Hindlimb muscle (tissue), 1 donor: ENCODE measurements at regions not wholly inside any gene's neighbourhood (a gene's known extent, or its start where the extent isn't known, plus 50 kb on each side); places are given as distances from the start of the nearest gene placed in this dataset.
A peak's percentile ranks its signal among the peaks of the same experiment; 100 is the strongest.
"Not testable (repeated sequence)": the region's sequence is repeated elsewhere in the genome, so short reads cannot be mapped to it uniquely, and the experiment has no call there.

Source experiments
- DNase-seq: peaks from one replicate; pipeline ENCODE4 v3.0.0-alpha.2; 2013

GRCh38 chr14:28141662-28142061 lies 624.9 kb upstream of the FOXG1 start:
- DNase-seq = no peak

DNA sequence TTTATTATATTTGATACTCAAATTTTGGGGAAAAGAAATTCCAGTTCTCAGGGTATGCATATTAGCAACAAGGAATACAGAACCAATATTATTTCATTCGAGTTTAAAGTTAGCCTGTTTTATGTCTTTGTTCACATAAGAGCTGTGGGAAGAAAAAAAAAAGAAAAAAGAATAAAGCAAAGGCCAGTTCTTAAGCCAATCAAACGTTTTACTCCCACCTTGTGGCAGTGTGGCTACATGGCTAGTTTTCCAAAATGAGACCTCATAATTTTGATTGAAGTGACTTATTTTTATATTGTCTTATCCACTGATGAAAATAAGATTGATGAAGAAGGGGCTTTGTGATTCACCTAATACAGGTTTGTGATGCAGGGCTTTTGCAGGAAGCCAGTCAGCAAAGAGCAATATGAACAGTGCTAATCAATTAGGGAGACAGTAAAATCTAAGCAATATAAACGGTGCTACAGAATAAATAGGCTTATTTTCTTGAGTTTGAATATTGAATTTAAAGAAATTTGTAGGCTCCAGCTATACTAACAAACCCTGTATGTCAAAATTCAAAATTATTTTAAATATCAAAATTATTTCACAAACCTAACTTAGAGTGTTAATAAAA lies 624.1 kb upstream of the FOXG1 start:
- DNase-seq = peak; percentile 16

DNA sequence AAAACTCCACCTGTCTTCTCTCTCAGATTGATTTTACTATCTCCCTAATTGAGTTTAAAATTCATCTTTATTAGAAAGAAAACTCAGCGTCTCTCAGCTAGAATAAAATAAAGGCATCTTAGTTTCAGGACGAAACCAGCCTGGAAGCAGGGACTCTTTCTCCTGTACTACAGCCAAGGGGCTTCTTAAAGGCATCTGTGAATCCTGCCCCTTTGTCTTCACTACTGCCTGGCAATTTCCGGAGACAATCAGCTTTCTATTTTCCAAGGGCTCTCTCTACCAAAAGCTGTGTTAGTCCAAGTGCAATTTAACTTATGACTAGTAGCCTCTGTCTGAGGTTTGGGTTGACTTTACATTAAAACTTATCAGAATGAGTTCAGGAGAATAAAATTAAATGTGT lies 623.3 kb upstream of the FOXG1 start:
- no peak for DNase-seq

GRCh38 chr14:28151926-28152325 lies 614.7 kb upstream of the FOXG1 start:
- no peak for DNase-seq

DNA sequence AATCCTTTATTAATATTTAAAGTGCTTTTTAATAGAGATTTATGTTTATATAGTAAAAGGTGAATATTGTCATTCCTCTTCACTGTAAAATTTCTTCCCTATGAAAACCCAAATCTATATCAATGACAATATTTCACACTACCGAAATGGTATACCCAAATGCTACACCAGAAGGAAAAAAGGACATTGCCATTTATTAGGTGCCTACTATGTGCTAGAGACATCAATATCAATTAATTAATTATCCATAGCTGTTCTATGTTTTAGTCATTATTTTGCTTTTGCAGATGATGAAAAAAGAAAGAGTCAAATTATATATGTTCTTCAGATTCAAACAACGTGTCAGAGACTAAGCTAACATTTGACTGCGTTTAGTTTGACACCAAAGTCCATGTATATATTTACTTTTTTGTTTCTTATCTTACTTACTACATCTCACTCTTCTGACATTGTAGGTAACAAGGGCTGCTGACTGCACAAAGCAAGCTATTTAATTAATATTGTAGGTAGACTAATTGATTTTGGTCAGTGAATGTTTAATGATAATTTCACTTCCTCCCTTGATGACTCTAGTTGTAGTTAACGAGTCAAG lies 614.0 kb upstream of the FOXG1 start:
- no peak for DNase-seq

DNA sequence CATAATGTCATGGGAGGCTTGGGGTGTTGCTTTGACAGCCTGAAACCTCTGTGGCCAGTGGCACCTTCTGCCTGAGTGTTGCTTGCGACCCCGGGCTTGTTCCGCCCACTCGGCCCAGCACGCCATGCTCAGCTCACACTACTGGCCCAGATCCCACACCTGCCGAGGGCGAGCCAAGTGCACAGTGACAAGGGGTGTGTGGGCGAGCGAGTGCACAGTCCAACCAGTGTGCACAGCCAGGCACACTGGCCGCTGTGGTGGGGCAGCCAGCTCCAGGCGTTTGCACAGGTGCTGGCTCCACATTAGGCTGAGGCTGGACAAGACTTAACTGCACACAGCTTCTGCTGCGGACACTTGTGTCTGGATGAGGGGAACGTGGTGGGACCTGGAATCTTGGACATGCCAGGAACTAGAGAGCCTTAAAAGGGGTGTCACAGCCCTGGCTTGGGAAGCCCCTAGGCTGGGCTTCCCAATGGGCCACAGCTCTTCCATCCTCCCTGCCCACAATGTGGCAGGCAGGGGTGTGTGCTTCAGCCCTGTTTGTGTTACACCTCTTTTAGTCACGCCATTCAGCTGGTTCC lies 609.2 kb upstream of the FOXG1 start:
- no peak for DNase-seq

DNA sequence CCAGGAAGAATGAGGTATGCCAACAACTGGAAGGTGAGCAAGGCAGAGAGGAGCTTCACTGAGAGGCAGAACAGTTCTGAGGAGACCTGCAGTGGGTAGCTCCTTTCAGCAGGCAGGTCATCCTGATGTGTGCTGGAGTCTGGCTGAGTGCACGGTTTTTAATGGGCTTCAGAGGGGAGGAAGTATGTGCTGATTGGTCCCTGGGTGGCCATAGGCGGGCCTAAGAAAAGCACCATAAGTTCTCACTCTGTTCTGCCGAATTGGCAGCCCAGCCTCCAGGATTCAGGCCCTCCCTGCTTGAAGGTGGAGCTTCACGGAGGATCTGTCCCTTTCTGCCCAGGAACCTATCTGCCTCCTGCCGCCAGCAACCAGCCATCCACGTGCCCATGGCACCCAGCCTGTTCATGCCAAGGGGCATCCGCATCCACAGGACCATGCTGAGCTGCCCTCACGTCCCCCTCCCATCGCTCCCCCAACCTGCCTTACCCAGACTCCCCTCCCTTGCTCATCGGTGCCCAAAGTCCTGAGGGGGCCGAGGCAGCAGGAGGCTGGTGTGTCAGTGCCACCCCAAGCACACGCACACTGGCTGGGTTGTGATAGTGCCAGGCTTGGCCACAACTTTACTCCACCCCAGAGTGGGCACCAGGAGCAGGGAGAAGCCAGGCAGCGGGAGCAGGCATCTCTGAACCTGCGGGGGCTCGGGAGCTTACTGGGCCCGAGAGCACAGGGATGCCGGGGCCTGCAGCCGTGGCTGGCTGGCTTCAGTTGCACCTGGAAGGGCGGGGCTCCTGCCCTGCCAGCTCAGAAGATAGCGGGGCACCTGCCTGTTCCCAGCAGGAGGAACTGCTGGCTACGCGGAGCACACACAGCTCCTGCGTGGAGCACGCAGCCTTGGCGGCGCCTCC lies 608.4 kb upstream of the FOXG1 start:
- DNase-seq = no peak

GRCh38 chr14:28161040-28161439 lies 605.5 kb upstream of the FOXG1 start:
- DNase-seq = no peak

DNA sequence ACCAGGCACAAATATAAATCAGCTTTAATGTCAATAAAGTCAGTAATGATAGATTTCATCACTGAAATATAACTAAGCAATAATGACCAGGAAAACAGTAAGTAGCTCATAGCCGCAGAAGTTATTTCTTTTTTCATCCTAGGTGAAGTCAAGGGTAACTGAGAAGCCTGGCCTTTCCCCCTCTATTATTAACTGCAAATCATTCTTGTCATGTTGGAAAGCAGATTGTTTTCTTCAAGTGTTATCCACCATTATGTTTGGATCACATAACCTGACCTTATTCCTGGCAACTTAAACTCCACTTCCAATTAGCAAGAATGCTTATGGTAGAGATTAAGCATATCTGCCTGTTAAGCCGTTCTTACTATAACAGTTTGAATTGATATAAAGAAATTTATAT lies 603.4 kb upstream of the FOXG1 start:
- DNase-seq = no peak

DNA sequence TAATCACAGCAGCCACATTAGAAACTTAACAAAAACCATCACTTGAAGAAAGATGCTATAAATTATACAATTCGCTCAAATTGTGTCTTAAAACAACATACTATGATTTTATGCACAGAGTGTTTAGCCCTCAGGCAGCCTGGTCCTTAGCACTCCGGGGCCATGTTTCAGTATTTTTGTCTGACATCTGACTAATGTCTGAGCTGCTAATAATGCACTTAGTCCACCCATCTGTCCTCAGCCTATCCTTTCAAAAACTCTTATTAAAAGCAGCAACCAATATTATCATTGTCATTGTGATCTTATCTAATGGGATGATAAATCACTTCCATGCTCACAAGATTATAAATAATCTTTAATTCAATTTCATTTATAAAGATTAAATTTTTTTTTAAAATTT lies 602.7 kb upstream of the FOXG1 start:
- no peak for DNase-seq

DNA sequence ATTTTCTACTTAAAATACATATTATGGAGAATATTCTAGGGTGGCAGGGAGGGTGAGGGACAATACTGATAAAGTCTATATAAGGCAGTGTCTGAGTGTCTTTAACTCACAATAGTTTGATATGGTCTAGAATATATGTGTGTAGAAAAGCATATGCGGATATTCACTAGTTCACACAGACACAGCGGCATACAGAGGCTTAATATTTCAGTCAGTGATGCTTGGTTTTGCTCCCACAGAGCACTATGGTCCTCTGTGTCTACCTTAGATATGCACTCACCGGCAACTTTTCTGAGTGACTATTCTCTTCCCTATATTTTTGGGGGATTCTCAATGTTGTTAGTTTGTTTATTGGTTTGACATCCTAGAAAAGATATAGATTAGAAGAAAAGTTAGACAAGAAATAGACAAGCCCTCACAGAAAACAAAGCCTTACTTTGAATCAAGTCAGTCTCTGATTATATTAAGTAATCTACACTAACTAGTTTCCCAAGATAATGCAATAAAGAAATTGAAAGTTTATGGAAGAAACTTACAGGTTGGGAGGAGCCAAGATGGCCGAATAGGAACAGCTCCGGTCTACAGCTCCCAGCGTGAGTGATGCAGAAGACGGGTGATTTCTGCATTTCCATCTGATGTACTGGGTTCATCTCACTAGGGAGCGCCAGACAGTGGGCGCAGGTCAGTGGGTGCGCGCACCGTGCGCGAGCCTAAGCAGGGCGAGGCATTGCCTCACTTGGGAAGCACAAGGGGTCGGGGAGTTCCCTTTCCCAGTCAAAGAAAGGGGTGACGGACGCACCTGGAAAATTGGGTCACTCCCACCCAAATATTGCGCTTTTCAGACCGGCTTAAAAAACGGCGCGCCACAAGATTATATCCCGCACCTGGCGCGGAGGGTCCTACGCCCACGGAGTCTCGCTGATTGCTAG lies 578.4 kb upstream of the FOXG1 start:
- DNase-seq = not testable (repeated sequence)

DNA sequence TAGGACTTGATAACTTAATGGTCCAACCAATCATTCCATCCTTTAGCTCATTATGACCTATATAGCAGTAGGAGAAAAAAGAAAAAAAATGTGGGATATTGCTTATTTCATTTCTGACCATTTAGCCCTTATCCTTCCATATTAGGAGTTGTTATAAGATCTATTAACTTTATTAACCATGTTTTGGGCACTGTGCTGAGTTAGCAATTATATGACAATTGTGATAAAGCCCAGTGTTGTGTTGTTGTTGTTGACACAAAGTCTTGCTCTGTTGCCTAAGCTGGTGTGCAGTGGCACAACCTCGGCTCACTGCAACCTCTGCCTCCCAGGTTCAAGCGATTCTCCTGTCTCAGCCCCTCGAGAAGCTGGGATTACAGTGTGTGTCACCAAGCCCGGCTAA lies 569.7 kb upstream of the FOXG1 start:
- DNase-seq = no peak

DNA sequence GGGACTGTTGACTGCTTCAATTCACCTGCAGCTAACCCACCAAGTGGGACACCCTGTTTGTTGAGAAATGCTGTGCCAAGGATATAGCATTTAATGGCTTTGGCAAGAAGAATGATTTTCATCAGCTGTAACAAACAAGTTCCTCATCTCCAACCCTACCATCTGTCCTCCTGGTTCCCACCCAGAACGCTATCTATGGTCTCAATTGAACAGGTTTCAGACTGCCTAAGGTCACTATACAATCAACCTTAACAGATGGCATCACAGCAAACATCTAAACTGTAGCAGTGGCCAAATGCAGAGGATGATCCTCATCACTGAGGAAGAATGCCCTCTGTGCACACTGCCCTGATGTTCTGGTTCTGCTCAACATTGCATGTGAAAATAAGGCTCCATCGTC lies 546.2 kb upstream of the FOXG1 start:
- no peak for DNase-seq

DNA sequence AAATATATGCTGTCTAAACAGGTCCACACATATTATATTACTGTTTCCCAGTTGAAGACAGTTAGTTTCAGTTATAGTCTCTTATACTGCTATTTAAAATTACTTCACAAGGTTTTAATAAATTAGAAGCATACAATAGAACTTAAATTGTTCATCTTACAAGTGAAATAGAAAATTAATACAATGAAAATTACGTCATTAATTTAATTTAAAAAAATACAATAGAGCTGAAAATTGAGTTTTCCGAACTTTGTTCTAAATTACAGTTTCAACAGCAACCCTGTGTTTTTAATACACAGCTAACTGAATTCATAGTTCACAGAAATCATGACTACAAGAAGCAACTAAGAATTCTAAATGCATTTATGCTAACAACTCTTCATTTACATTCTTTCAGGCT lies 525.7 kb upstream of the FOXG1 start:
- DNase-seq = no peak

DNA sequence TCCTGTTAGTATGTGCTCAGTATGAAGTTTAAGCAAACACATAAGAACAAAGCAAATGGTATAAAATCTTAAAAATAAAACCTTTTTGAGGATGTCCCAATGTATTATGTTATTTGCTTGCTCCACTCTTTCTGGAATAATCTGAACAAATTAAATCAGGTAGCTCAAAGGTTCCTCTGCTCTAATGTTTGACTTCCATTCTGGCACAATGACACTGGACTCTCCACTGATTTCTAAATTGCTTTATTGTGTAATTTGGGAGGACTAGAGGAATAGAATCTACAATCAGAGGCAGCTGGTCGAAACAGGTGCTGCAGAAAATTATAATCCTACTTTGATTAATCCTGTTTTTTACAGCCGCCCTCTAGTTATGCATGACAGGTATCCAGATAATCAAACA lies 523.7 kb upstream of the FOXG1 start:
- no peak for DNase-seq

GRCh38 chr14:28243600-28243999 lies 523.0 kb upstream of the FOXG1 start:
- no peak for DNase-seq

DNA sequence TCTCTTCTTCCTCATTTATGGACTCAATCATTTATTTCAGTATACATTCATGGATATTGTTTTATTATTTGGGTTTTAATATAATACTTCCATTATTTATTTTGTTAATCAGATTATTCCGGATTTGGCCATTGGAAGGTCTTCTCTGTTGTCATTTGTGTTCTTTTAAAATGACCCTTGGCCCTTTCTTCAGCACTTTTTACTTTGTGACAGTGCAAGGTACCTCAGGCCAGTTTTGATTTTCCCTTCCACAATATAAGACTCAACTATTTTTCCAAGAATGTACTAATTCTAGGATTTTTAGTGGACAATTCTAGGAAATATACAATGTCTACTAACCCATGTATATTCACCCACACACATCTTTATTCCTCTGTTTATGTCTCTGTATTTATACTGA lies 521.4 kb upstream of the FOXG1 start:
- no peak for DNase-seq

GRCh38 chr14:28247491-28247890 lies 519.1 kb upstream of the FOXG1 start:
- DNase-seq = no peak

DNA sequence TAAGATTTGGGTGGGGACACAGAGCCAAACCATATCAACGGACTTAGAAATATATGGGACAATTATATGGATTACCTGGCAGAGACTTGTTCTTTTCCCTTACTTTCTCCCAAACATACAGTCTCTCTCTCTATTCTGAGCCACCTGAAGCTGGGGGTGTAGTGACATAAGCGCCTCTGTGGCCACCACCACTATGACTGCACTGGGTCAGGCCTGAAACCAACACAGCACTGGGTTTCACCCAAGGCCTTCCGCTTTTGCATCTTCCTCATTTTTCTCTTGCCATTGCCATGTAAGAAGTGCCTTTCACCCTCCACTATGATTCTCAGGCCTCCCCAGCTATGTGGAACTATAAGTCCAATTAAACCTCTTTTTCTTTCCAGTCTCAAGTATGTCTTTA lies 514.5 kb upstream of the FOXG1 start:
- not testable (repeated sequence) for DNase-seq

DNA sequence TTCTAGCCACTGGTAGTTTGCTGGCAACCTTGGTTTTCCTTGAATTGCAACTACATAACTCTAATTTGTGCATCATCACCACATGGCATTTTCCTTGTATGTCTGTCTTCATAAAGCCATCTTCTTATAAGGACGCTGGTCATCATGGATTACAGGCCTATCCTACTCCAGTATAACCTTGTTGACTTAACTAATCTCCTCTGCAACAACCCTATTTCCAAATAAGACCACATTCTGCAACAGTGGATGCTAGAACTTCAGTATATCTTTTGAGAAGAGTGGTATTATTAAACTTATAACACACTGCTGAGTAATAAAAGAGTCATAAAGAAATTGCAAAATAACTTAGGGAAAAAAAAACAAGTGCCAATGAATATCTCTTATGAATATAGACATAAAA lies 511.8 kb upstream of the FOXG1 start:
- no peak for DNase-seq

- DNase-seq = no peak
These were observed 502.3 kb upstream of the FOXG1 start for GRCh38 chr14:28264306-28264705.

GRCh38 chr14:28272270-28272669 lies 494.3 kb upstream of the FOXG1 start:
- no peak for DNase-seq
